ENCODE measurements at regions not wholly inside any gene's neighbourhood (a gene's known extent, or its start where the extent isn't known, plus 50 kb on each side); places are given as distances from the start of the nearest gene placed in this dataset.

GRCh38 chr3:197438906-197439305, 116.9 kb downstream of the BDH1 start:
- 95% methylated on average over 3 of the region's 3 CpGs; no CpG with 5 or more reads in 1 of the 2 experiments for WGBS, 2 experiments (ENCODE audit: extremely low coverage in 1 of 2, insufficient coverage in 1 of 2, insufficient read length in 1 of 2, insufficient replicate concordance in 2 of 2, low coverage in 1 of 2, low lambda C conversion rate in 2 of 2, missing lambda C conversion rate in 1 of 2)
- Histone ChIP-seq H3K79me2 (ENCODE audit: control insufficient read depth in 1 of 2, insufficient read depth in 2 of 2, low read length in 2 of 2) (no peaks in the 10 kb centered on the region), H3K27ac (ENCODE audit: low read depth, low read length) (no peak overlapping the region), H3K9me3 (ENCODE audit: insufficient read depth in 2 of 2, low read depth in 1 of 2, low read length in 1 of 2) (no peaks in the 10 kb centered on the region), H3K4me1 (replicated peaks in 1 of 4; ENCODE audit: control insufficient read depth in 3 of 4, insufficient read depth in 4 of 4, low read length in 3 of 4) (no peaks in the 10 kb centered on the region), H2BK12ac (ENCODE audit: low read depth, low read length) (no peak overlapping the region), H2BK20ac (ENCODE audit: low read length) (no peak overlapping the region), H3K23me2 (ENCODE audit: low read depth, low read length) (peaks cover 2% of the 10 kb centered on the region; the same call in 1 of the 2 replicates), H3K79me1 (ENCODE audit: low read depth, low read length) (no peaks in the 10 kb centered on the region), H3K4ac (replicated peaks; ENCODE audit: insufficient read length, low read depth, low read length) (no peak overlapping the region), H2BK15ac (ENCODE audit: low read length) (no peak overlapping the region), H3K23ac (ENCODE audit: insufficient read length) (no peak overlapping the region), H2BK5ac (ENCODE audit: low read depth, low read length) (no peak overlapping the region), H2AFZ (ENCODE audit: low read length) (no peak overlapping the region), H3K9ac (replicated peaks in 1 of 4; ENCODE audit: extremely low read depth in 1 of 4, low read depth in 3 of 4, low read length in 3 of 4) (no peak overlapping the region), H4K20me1 (replicated peaks in 1 of 2; ENCODE audit: control insufficient read depth in 1 of 2, insufficient read depth in 2 of 2, low read length in 2 of 2) (no peaks in the 10 kb centered on the region), H3K36me3 (ENCODE audit: control insufficient read depth in 2 of 4, insufficient read depth in 4 of 4, low read length in 3 of 4) (no peaks in the 10 kb centered on the region), H3K56ac (replicated peaks; ENCODE audit: insufficient read length, low read depth, low read length) (no peak overlapping the region), H4K8ac (ENCODE audit: extremely low read depth, insufficient read depth, low read length) (no peak overlapping the region), H4K91ac (replicated peaks; ENCODE audit: insufficient read length, low read length) (no peak overlapping the region), H2BK120ac (replicated peaks; ENCODE audit: low read depth, low read length) (no peak overlapping the region), H3K14ac (ENCODE audit: insufficient read length) (no peak overlapping the region), H3K4me2 (ENCODE audit: insufficient read depth in 1 of 2, low read depth in 2 of 2, low read length in 2 of 2) (no peak overlapping the region), H3K18ac (ENCODE audit: extremely low read depth, low read length) (no peak overlapping the region), H2AK5ac (ENCODE audit: low read depth, low read length) (no peak overlapping the region), H3K27me3 (replicated peaks in 1 of 4; ENCODE audit: control insufficient read depth in 3 of 4, extremely low read depth in 1 of 4, insufficient read depth in 3 of 4, low read length in 3 of 4) (no peaks in the 10 kb centered on the region; a peak in 1 of 7 replicates), H3K4me3 (ENCODE audit: extremely low read depth in 1 of 4, insufficient read depth in 2 of 4, low read depth in 3 of 4, low read length in 4 of 4) (no peak overlapping the region), H4K5ac (ENCODE audit: insufficient read length, low read depth, low read length) (no peak overlapping the region)
- ChIA-PET POLR2A (ENCODE audit: partially characterized antibody) (no interaction called here), CTCF (ENCODE audit: partially characterized antibody) (interaction anchor here (0.6 to 1.0 kb wide), 2 partner anchors 10 to 30 kb away, joined by 3 to 6 read pairs; no protein-coding TSS in a partner anchor)
- DNase-seq (ENCODE audit: low read depth in 1 of 2, low spot score in 2 of 2) (no peak), FAIRE-seq (no peak)
- TF ChIP-seq POU5F1 (IDR thresholded peaks at IDR 0.05; ENCODE audit: low read depth, low read length): no peak
- TF ChIP-seq KDM5A (IDR thresholded peaks at IDR 0.05; ENCODE audit: low read length): no peak
- no peak for TF ChIP-seq TCF12 (IDR thresholded peaks at IDR 0.05; ENCODE audit: low read depth, low read length)
- TF ChIP-seq CEBPB (IDR thresholded peaks at IDR 0.05; ENCODE audit: low read depth, low read length): no peak
- TF ChIP-seq ZNF274 (IDR thresholded peaks at IDR 0.05; ENCODE audit: borderline replicate concordance, extremely low read depth, low read length): no peak

Data from H1 (cell line).